ENCODE measurements at regions not wholly inside any gene's neighbourhood (a gene's known extent, or its start where the extent isn't known, plus 50 kb on each side); places are given as distances from the start of the nearest gene placed in this dataset.

GRCh38 chr4:180926277-180926676 is 1316.9 kb upstream of the TENM3 start:
- no peak overlapping the region for H3K27ac Mint-ChIP-seq
- Histone ChIP-seq H3K27ac (ENCODE audit: insufficient read depth, low read length, poor library complexity, severe bottlenecking) (no peak overlapping the region), H3K27me3 (ENCODE audit: control insufficient read depth, insufficient read depth, low read length) (no peaks in the 10 kb centered on the region), H3K9me3 (ENCODE audit: control insufficient read depth in 2 of 2, low read length in 2 of 2) (no peaks in the 10 kb centered on the region), H3K36me3 (ENCODE audit: control insufficient read depth, insufficient read depth, low read length) (no peaks in the 10 kb centered on the region), H3K4me1 (ENCODE audit: control insufficient read depth, insufficient read depth, low read length, poor library complexity, severe bottlenecking) (no peaks in the 10 kb centered on the region), H3K4me3 (ENCODE audit: low read depth, low read length) (no peak overlapping the region)
- DNase-seq (no peak), ATAC-seq (ENCODE audit: low read depth in 2 of 2) (no peak)
- no peak overlapping the region for H3K4me3 Mint-ChIP-seq
- no peaks in the 10 kb centered on the region for H3K4me1 Mint-ChIP-seq
- H3K36me3 Mint-ChIP-seq = no peaks in the 10 kb centered on the region
- no peaks in the 10 kb centered on the region for H3K27me3 Mint-ChIP-seq
- H3K9me3 Mint-ChIP-seq = peaks cover 0 to 8% (median 5%) of the 10 kb centered on the region in 7 donors

DNA sequence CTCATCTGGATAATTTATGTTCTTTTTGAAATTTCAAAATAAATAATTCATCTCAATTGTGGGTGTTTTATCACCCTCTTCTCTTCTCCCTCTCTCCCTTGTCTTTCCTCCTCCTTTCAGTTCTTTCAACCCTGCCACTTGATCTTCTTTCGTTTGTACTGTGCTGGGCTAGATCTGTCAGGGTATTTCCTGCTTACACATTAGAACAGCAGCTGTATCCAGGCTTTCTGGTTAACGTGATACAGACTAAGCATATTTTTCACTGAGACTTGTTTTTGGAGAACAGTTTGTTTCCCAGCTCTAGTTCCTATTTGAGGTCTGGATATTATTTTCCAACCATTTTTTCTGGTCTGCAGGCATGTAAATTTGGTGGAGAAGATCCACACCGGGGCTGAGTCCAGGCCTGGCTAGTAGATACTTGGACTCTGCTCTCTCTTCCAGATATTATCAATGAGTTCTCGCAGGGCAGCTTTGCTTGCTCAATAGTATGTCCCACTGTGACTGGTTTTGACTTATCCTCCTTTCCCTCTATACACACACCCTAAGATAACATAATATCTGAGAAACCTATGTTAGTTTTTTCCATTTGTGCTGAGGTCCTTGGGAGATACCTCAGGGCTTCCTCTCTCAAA is 1310.7 kb upstream of the TENM3 start:
- Mint-ChIP-seq H3K4me1 (no peaks in the 10 kb centered on the region), H3K27me3 (no peaks in the 10 kb centered on the region), H3K36me3 (no peaks in the 10 kb centered on the region), H3K4me3 (no peak overlapping the region), H3K27ac (no peak overlapping the region), H3K9me3 (peaks cover 0 to 16% (median 3%) of the 10 kb centered on the region in 7 donors)
- Histone ChIP-seq H3K4me3 (ENCODE audit: low read depth, low read length) (no peak overlapping the region), H3K4me1 (ENCODE audit: control insufficient read depth, insufficient read depth, low read length, poor library complexity, severe bottlenecking) (no peaks in the 10 kb centered on the region), H3K9me3 (ENCODE audit: control insufficient read depth in 2 of 2, low read length in 2 of 2) (no peaks in the 10 kb centered on the region), H3K27me3 (ENCODE audit: control insufficient read depth, insufficient read depth, low read length) (no peaks in the 10 kb centered on the region), H3K27ac (ENCODE audit: insufficient read depth, low read length, poor library complexity, severe bottlenecking) (no peak overlapping the region), H3K36me3 (ENCODE audit: control insufficient read depth, insufficient read depth, low read length) (no peaks in the 10 kb centered on the region)
- ATAC-seq (ENCODE audit: low read depth in 2 of 2) (no peak), DNase-seq (no peak)

- no peaks in the 10 kb centered on the region for H3K27me3 ChIP-seq (ENCODE audit: control insufficient read depth, insufficient read depth, low read length)
- ATAC-seq (ENCODE audit: low read depth in 2 of 2) = no peak
- H3K4me3 Mint-ChIP-seq = no peak overlapping the region
- no peaks in the 10 kb centered on the region for H3K9me3 ChIP-seq (ENCODE audit: control insufficient read depth in 2 of 2, low read length in 2 of 2)
- H3K36me3 ChIP-seq (ENCODE audit: control insufficient read depth, insufficient read depth, low read length) = no peaks in the 10 kb centered on the region
- H3K4me3 ChIP-seq (ENCODE audit: low read depth, low read length) = no peak overlapping the region
- no peaks in the 10 kb centered on the region for H3K36me3 Mint-ChIP-seq
- DNase-seq = no peak
- H3K9me3 Mint-ChIP-seq = peaks cover 0 to 13% (median 3%) of the 10 kb centered on the region in 7 donors
- no peak overlapping the region for H3K27ac ChIP-seq (ENCODE audit: insufficient read depth, low read length, poor library complexity, severe bottlenecking)
- no peaks in the 10 kb centered on the region for H3K27me3 Mint-ChIP-seq
- H3K27ac Mint-ChIP-seq = no peak overlapping the region
- no peaks in the 10 kb centered on the region for H3K4me1 ChIP-seq (ENCODE audit: control insufficient read depth, insufficient read depth, low read length, poor library complexity, severe bottlenecking)
- no peaks in the 10 kb centered on the region for H3K4me1 Mint-ChIP-seq
These were observed 1306.1 kb upstream of the TENM3 start for GRCh38 chr4:180937083-180937482.

DNA sequence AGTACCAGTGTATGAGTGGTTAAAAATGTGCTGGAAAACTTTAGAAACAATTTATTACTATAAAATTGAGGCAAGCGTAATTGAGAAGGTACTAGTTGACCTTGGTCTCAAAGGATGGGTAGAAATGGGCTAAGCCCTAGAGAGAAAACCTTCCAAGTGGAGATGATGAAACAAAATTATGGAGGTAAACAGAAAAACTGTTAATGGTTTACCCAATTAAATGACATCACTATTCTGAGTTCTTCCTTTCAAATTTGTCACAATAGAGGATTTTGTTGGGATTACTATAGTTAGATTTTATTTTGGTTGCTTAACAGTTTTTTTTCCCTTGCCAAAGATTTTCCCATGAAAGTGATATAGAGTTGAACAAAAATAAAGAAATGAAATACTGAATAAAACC is 1302.5 kb upstream of the TENM3 start:
- Histone ChIP-seq H3K27ac (ENCODE audit: insufficient read depth, low read length, poor library complexity, severe bottlenecking) (no peak overlapping the region), H3K27me3 (ENCODE audit: control insufficient read depth, insufficient read depth, low read length) (no peaks in the 10 kb centered on the region), H3K36me3 (ENCODE audit: control insufficient read depth, insufficient read depth, low read length) (no peaks in the 10 kb centered on the region), H3K4me1 (ENCODE audit: control insufficient read depth, insufficient read depth, low read length, poor library complexity, severe bottlenecking) (no peaks in the 10 kb centered on the region), H3K9me3 (ENCODE audit: control insufficient read depth in 2 of 2, low read length in 2 of 2) (no peaks in the 10 kb centered on the region), H3K4me3 (ENCODE audit: low read depth, low read length) (no peak overlapping the region)
- H3K27me3 Mint-ChIP-seq = no peaks in the 10 kb centered on the region
- H3K9me3 Mint-ChIP-seq = peaks cover 0 to 13% (median 3%) of the 10 kb centered on the region in 7 donors
- H3K4me1 Mint-ChIP-seq = no peaks in the 10 kb centered on the region
- ATAC-seq (ENCODE audit: low read depth in 2 of 2) (no peak), DNase-seq (no peak)
- H3K36me3 Mint-ChIP-seq = no peaks in the 10 kb centered on the region
- H3K4me3 Mint-ChIP-seq = no peak overlapping the region
- H3K27ac Mint-ChIP-seq = no peak overlapping the region

GRCh38 chr4:180942367-180942916 is 1300.8 kb upstream of the TENM3 start:
- no peaks in the 10 kb centered on the region for H3K36me3 Mint-ChIP-seq
- Histone ChIP-seq H3K9me3 (ENCODE audit: control insufficient read depth in 2 of 2, low read length in 2 of 2) (no peaks in the 10 kb centered on the region), H3K4me3 (ENCODE audit: low read depth, low read length) (no peak overlapping the region), H3K4me1 (ENCODE audit: control insufficient read depth, insufficient read depth, low read length, poor library complexity, severe bottlenecking) (no peaks in the 10 kb centered on the region), H3K27me3 (ENCODE audit: control insufficient read depth, insufficient read depth, low read length) (no peaks in the 10 kb centered on the region), H3K27ac (ENCODE audit: insufficient read depth, low read length, poor library complexity, severe bottlenecking) (no peak overlapping the region), H3K36me3 (ENCODE audit: control insufficient read depth, insufficient read depth, low read length) (no peaks in the 10 kb centered on the region)
- peaks cover 0 to 23% (median 2%) of the 10 kb centered on the region in 7 donors for H3K9me3 Mint-ChIP-seq
- no peak overlapping the region for H3K4me3 Mint-ChIP-seq
- H3K4me1 Mint-ChIP-seq = no peaks in the 10 kb centered on the region
- no peak for DNase-seq
- no peak for ATAC-seq (ENCODE audit: low read depth in 2 of 2)
- H3K27me3 Mint-ChIP-seq = no peaks in the 10 kb centered on the region
- no peak overlapping the region for H3K27ac Mint-ChIP-seq

- no peaks in the 10 kb centered on the region for H3K4me1 Mint-ChIP-seq
- H3K27me3 Mint-ChIP-seq = no peaks in the 10 kb centered on the region
- Histone ChIP-seq H3K36me3 (ENCODE audit: control insufficient read depth, insufficient read depth, low read length) (no peaks in the 10 kb centered on the region), H3K27ac (ENCODE audit: insufficient read depth, low read length, poor library complexity, severe bottlenecking) (no peak overlapping the region), H3K27me3 (ENCODE audit: control insufficient read depth, insufficient read depth, low read length) (no peaks in the 10 kb centered on the region), H3K4me1 (ENCODE audit: control insufficient read depth, insufficient read depth, low read length, poor library complexity, severe bottlenecking) (no peaks in the 10 kb centered on the region), H3K4me3 (ENCODE audit: low read depth, low read length) (no peak overlapping the region), H3K9me3 (ENCODE audit: control insufficient read depth in 2 of 2, low read length in 2 of 2) (no peaks in the 10 kb centered on the region)
- H3K36me3 Mint-ChIP-seq = no peaks in the 10 kb centered on the region
- H3K9me3 Mint-ChIP-seq = peaks cover 0 to 13% (median 2%) of the 10 kb centered on the region in 7 donors
- DNase-seq = no peak
- no peak for ATAC-seq (ENCODE audit: low read depth in 2 of 2)
- no peak overlapping the region for H3K27ac Mint-ChIP-seq
- H3K4me3 Mint-ChIP-seq = no peak overlapping the region
These were observed 1297.0 kb upstream of the TENM3 start for GRCh38 chr4:180946188-180946587.

GRCh38 chr4:180947425-180947824 is 1295.8 kb upstream of the TENM3 start:
- Mint-ChIP-seq H3K9me3 (peaks cover 0 to 10% (median 2%) of the 10 kb centered on the region in 7 donors), H3K27me3 (no peaks in the 10 kb centered on the region), H3K4me1 (no peaks in the 10 kb centered on the region), H3K27ac (no peak overlapping the region), H3K36me3 (no peaks in the 10 kb centered on the region), H3K4me3 (no peak overlapping the region)
- H3K27ac ChIP-seq (ENCODE audit: insufficient read depth, low read length, poor library complexity, severe bottlenecking) = no peak overlapping the region
- H3K4me1 ChIP-seq (ENCODE audit: control insufficient read depth, insufficient read depth, low read length, poor library complexity, severe bottlenecking) = no peaks in the 10 kb centered on the region
- H3K9me3 ChIP-seq (ENCODE audit: control insufficient read depth in 2 of 2, low read length in 2 of 2) = no peaks in the 10 kb centered on the region
- no peaks in the 10 kb centered on the region for H3K36me3 ChIP-seq (ENCODE audit: control insufficient read depth, insufficient read depth, low read length)
- H3K4me3 ChIP-seq (ENCODE audit: low read depth, low read length) = no peak overlapping the region
- no peaks in the 10 kb centered on the region for H3K27me3 ChIP-seq (ENCODE audit: control insufficient read depth, insufficient read depth, low read length)
- DNase-seq = no peak
- no peak for ATAC-seq (ENCODE audit: low read depth in 2 of 2)
